HepG2 (cell line): ENCODE measurements at regions not wholly inside any gene's neighbourhood (a gene's known extent, or its start where the extent isn't known, plus 50 kb on each side); places are given as distances from the start of the nearest gene placed in this dataset.

Experiments used
- EED ChIP-seq: sonication (generic); formaldehyde crosslinking; IDR thresholded peaks from 2 replicates; pipeline ENCODE4 v1.5.0; 2020; ENCODE audit warnings: mild to moderate bottlenecking, missing genetic modification reagents
- LCORL ChIP-seq, 2 experiments: fragments of 450-650 bp in 1 of 2; sonication (generic) in 1 of 2; formaldehyde crosslinking in 1 of 2; IDR thresholded peaks; 2 replicates each; pipeline versions ENCODE4 v1.5.0 to v1.6.1; 2017 to 2020; ENCODE audit warnings: antibody characterized with exemption in 1 of 2, missing genetic modification reagents in 1 of 2
- SRSF9 ChIP-seq: fragments of 200-400 bp; formaldehyde crosslinking; IDR thresholded peaks from 2 replicates; pipeline ENCODE4 v1.6.1; 2018; ENCODE audit warnings: borderline replicate concordance, mild to moderate bottlenecking, low read depth, low read length; ENCODE audit not compliant: insufficient read depth, poor library complexity, severe bottlenecking
- ZFY ChIP-seq: sonication (generic); formaldehyde crosslinking; IDR thresholded peaks from 2 replicates; pipeline ENCODE4 v1.4.0; 2020; ENCODE audit warnings: missing genetic modification reagents
- ZNF20 ChIP-seq: sonication (generic); formaldehyde crosslinking; IDR thresholded peaks from 2 replicates; pipeline ENCODE4 v1.4.0; 2020; ENCODE audit warnings: mild to moderate bottlenecking, moderate library complexity, missing genetic modification reagents
- TF ChIP-seq, protein P1 (sequence below): sonication (generic); formaldehyde crosslinking; IDR thresholded peaks from 2 replicates; pipeline ENCODE4 v1.4.0; 2020; ENCODE audit warnings: mild to moderate bottlenecking, missing genetic modification reagents
- TF ChIP-seq, protein P2 (sequence below): sonication (generic); formaldehyde crosslinking; IDR thresholded peaks from 2 replicates; pipeline ENCODE4 v1.4.0; 2020; ENCODE audit warnings: missing genetic modification reagents
- TF ChIP-seq, protein P3 (sequence below): IDR thresholded peaks from 2 replicates; pipeline ENCODE4 v1.6.1; 2016
- TF ChIP-seq, protein P4 (sequence below): sonication (generic); formaldehyde crosslinking; IDR thresholded peaks from 2 replicates; pipeline ENCODE4 v1.4.0; 2020; ENCODE audit warnings: missing genetic modification reagents, borderline replicate concordance

DNA sequence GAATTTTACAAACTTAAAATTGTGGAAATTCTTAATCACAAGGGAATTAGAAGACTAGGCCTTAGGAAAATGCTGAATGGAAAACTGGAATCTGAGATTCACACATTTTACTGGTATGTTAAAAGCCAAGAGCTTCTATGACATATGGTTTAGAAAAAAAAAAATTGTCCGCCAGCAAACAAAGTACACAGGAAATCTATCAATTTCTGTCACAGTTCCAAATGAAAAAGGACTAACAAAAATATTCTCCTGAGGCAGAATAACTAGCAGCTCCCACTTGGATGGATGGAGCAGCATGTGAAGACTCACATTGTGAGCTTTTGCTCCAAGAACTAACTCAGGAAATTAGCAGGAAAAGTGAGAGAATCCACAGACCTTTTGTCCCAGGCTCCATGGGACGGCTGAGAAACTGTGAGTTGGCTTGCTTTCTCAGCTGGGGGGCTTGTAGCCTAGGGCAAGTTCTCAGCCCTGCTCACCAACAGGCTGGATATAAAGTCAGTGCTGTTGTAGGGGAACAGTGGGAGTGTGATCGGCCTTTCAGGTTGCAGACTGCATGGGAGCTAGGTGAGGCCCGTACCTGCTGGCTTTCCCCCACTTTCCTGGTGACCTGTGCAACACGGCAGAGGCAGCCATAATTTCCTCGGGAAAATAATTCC lies 731.1 kb upstream of the SGO1 start (continued):
- TF ChIP-seq, protein P1, sequence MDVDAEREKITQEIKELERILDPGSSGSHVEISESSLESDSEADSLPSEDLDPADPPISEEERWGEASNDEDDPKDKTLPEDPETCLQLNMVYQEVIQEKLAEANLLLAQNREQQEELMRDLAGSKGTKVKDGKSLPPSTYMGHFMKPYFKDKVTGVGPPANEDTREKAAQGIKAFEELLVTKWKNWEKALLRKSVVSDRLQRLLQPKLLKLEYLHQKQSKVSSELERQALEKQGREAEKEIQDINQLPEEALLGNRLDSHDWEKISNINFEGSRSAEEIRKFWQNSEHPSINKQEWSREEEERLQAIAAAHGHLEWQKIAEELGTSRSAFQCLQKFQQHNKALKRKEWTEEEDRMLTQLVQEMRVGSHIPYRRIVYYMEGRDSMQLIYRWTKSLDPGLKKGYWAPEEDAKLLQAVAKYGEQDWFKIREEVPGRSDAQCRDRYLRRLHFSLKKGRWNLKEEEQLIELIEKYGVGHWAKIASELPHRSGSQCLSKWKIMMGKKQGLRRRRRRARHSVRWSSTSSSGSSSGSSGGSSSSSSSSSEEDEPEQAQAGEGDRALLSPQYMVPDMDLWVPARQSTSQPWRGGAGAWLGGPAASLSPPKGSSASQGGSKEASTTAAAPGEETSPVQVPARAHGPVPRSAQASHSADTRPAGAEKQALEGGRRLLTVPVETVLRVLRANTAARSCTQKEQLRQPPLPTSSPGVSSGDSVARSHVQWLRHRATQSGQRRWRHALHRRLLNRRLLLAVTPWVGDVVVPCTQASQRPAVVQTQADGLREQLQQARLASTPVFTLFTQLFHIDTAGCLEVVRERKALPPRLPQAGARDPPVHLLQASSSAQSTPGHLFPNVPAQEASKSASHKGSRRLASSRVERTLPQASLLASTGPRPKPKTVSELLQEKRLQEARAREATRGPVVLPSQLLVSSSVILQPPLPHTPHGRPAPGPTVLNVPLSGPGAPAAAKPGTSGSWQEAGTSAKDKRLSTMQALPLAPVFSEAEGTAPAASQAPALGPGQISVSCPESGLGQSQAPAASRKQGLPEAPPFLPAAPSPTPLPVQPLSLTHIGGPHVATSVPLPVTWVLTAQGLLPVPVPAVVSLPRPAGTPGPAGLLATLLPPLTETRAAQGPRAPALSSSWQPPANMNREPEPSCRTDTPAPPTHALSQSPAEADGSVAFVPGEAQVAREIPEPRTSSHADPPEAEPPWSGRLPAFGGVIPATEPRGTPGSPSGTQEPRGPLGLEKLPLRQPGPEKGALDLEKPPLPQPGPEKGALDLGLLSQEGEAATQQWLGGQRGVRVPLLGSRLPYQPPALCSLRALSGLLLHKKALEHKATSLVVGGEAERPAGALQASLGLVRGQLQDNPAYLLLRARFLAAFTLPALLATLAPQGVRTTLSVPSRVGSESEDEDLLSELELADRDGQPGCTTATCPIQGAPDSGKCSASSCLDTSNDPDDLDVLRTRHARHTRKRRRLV (CRISPR knock-in tag) = no peak
- TF ChIP-seq ZFY (CRISPR knock-in tag) = no peak
- no peak for TF ChIP-seq ZNF20 (CRISPR knock-in tag)
- no peak for TF ChIP-seq EED (CRISPR knock-in tag)
- TF ChIP-seq, protein P2, sequence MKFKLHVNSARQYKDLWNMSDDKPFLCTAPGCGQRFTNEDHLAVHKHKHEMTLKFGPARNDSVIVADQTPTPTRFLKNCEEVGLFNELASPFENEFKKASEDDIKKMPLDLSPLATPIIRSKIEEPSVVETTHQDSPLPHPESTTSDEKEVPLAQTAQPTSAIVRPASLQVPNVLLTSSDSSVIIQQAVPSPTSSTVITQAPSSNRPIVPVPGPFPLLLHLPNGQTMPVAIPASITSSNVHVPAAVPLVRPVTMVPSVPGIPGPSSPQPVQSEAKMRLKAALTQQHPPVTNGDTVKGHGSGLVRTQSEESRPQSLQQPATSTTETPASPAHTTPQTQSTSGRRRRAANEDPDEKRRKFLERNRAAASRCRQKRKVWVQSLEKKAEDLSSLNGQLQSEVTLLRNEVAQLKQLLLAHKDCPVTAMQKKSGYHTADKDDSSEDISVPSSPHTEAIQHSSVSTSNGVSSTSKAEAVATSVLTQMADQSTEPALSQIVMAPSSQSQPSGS (CRISPR knock-in tag) = no peak
- TF ChIP-seq, protein P3, sequence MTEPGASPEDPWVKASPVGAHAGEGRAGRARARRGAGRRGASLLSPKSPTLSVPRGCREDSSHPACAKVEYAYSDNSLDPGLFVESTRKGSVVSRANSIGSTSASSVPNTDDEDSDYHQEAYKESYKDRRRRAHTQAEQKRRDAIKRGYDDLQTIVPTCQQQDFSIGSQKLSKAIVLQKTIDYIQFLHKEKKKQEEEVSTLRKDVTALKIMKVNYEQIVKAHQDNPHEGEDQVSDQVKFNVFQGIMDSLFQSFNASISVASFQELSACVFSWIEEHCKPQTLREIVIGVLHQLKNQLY (CRISPR knock-in tag) = no peak
- TF ChIP-seq SRSF9 = no peak
- TF ChIP-seq, protein P4, sequence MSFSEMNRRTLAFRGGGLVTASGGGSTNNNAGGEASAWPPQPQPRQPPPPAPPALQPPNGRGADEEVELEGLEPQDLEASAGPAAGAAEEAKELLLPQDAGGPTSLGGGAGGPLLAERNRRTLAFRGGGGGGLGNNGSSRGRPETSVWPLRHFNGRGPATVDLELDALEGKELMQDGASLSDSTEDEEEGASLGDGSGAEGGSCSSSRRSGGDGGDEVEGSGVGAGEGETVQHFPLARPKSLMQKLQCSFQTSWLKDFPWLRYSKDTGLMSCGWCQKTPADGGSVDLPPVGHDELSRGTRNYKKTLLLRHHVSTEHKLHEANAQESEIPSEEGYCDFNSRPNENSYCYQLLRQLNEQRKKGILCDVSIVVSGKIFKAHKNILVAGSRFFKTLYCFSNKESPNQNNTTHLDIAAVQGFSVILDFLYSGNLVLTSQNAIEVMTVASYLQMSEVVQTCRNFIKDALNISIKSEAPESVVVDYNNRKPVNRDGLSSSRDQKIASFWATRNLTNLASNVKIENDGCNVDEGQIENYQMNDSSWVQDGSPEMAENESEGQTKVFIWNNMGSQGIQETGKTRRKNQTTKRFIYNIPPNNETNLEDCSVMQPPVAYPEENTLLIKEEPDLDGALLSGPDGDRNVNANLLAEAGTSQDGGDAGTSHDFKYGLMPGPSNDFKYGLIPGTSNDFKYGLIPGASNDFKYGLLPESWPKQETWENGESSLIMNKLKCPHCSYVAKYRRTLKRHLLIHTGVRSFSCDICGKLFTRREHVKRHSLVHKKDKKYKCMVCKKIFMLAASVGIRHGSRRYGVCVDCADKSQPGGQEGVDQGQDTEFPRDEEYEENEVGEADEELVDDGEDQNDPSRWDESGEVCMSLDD (CRISPR knock-in tag) = no peak
- no peak for TF ChIP-seq LCORL (IDR thresholded peaks at IDR 0.05)
- TF ChIP-seq LCORL (CRISPR knock-in tag; IDR thresholded peaks at IDR 0.05) = no peak
